ENCODE measurements at regions not wholly inside any gene's neighbourhood (a gene's known extent, or its start where the extent isn't known, plus 50 kb on each side); places are given as distances from the start of the nearest gene placed in this dataset.

GRCh38 chr1:88454781-88455180, 229.3 kb upstream of the PKN2 start:
- H3K4me3 Mint-ChIP-seq: no peak overlapping the region
- peaks cover 0 to 2% (median 0%) of the 10 kb centered on the region in 7 donors for H3K9me3 Mint-ChIP-seq
- no peaks in the 10 kb centered on the region for H3K36me3 Mint-ChIP-seq
- no peak for TF ChIP-seq CTCF (IDR thresholded peaks at IDR 0.05)
- H3K4me2 ChIP-seq (replicated peaks; ENCODE audit: extremely low read depth, low read length, poor library complexity, severe bottlenecking): no peak overlapping the region
- H3K4me3 ChIP-seq (replicated peaks in 1 of 3; ENCODE audit: low read depth in 2 of 3, low read length in 3 of 3): no peak overlapping the region
- H3K79me2 ChIP-seq (ENCODE audit: insufficient read depth, low read length): no peaks in the 10 kb centered on the region
- no peak overlapping the region for H3K9ac ChIP-seq (ENCODE audit: insufficient read depth, low read length, poor library complexity, severe bottlenecking)
- no peaks in the 10 kb centered on the region for H3K27me3 ChIP-seq (ENCODE audit: control insufficient read depth in 2 of 2, insufficient read depth in 2 of 2, low read length in 2 of 2)
- H3K9me3 ChIP-seq (replicated peaks in 1 of 2; ENCODE audit: control insufficient read depth in 1 of 2, insufficient read depth in 1 of 2, low read length in 2 of 2): no peaks in the 10 kb centered on the region
- intact Hi-C loops (cut with micrococcal nuclease): no loop called here
- no peak overlapping the region for H3K27ac ChIP-seq (ENCODE audit: low read depth in 1 of 2, low read length in 2 of 2)
- DNase-seq: no peak
- WGBS (ENCODE audit: insufficient coverage): 100% methylated on average over 1 of the region's 4 CpGs
- no peaks in the 10 kb centered on the region for H4K20me1 ChIP-seq (ENCODE audit: insufficient read depth, low read length)
- H2AFZ ChIP-seq (ENCODE audit: insufficient read depth, low read depth, low read length, poor library complexity, severe bottlenecking): no peak overlapping the region
- H3K27me3 Mint-ChIP-seq (ENCODE audit: low read depth in 3 of 3): no peaks in the 10 kb centered on the region
- no peaks in the 10 kb centered on the region for H3K36me3 ChIP-seq (replicated peaks in 1 of 2; ENCODE audit: control insufficient read depth in 1 of 2, insufficient read depth in 2 of 2, low read length in 2 of 2)
- H3K4me1 Mint-ChIP-seq: no peaks in the 10 kb centered on the region
- no peak overlapping the region for H3K27ac Mint-ChIP-seq
- peaks cover 0 to 3% of the 10 kb centered on the region in 2 donors for H3K4me1 ChIP-seq (ENCODE audit: control insufficient read depth in 1 of 2, insufficient read depth in 2 of 2, low read length in 2 of 2)

GRCh38 chr1:88455621-88456256, 228.3 kb upstream of the PKN2 start:
- H3K4me1 ChIP-seq (ENCODE audit: control insufficient read depth in 1 of 2, insufficient read depth in 2 of 2, low read length in 2 of 2): peaks cover 0 to 3% of the 10 kb centered on the region in 2 donors
- H3K4me1 Mint-ChIP-seq: no peaks in the 10 kb centered on the region
- TF ChIP-seq CTCF (IDR thresholded peaks at IDR 0.05): no peak
- no peaks in the 10 kb centered on the region for H4K20me1 ChIP-seq (ENCODE audit: insufficient read depth, low read length)
- peak overlapping the region in 1 of 2 donors; percentile 49 for H3K4me3 Mint-ChIP-seq
- no peaks in the 10 kb centered on the region for H3K9me3 ChIP-seq (replicated peaks in 1 of 2; ENCODE audit: control insufficient read depth in 1 of 2, insufficient read depth in 1 of 2, low read length in 2 of 2)
- H3K36me3 Mint-ChIP-seq: no peaks in the 10 kb centered on the region
- peak overlapping the region; percentile 34 for H3K4me2 ChIP-seq (replicated peaks; ENCODE audit: extremely low read depth, low read length, poor library complexity, severe bottlenecking)
- no peaks in the 10 kb centered on the region for H3K27me3 Mint-ChIP-seq (ENCODE audit: low read depth in 3 of 3)
- H3K27ac ChIP-seq (ENCODE audit: low read depth in 1 of 2, low read length in 2 of 2): no peak overlapping the region
- H2AFZ ChIP-seq (ENCODE audit: insufficient read depth, low read depth, low read length, poor library complexity, severe bottlenecking): peak overlapping the region; percentile 15
- H3K27me3 ChIP-seq (ENCODE audit: control insufficient read depth in 2 of 2, insufficient read depth in 2 of 2, low read length in 2 of 2): peaks cover 0 to 1% of the 10 kb centered on the region in 2 donors
- no peak overlapping the region for H3K9ac ChIP-seq (ENCODE audit: insufficient read depth, low read length, poor library complexity, severe bottlenecking)
- 0% methylated on average over 2 of the region's 9 CpGs for WGBS (ENCODE audit: insufficient coverage)
- no peaks in the 10 kb centered on the region for H3K36me3 ChIP-seq (replicated peaks in 1 of 2; ENCODE audit: control insufficient read depth in 1 of 2, insufficient read depth in 2 of 2, low read length in 2 of 2)
- H3K79me2 ChIP-seq (ENCODE audit: insufficient read depth, low read length): no peaks in the 10 kb centered on the region
- H3K9me3 Mint-ChIP-seq: peaks cover 0 to 2% (median 0%) of the 10 kb centered on the region in 7 donors
- no peak for DNase-seq
- no peak overlapping the region for H3K4me3 ChIP-seq (replicated peaks in 1 of 3; ENCODE audit: low read depth in 2 of 3, low read length in 3 of 3)
- peak overlapping the region in 1 of 7 donors; percentile 29 for H3K27ac Mint-ChIP-seq
- intact Hi-C loops (cut with micrococcal nuclease): no loop called here

All from CD14-positive monocyte (primary cell).